Panc1 (cell line): ENCODE measurements at regions not wholly inside any gene's neighbourhood (a gene's known extent, or its start where the extent isn't known, plus 50 kb on each side); places are given as distances from the start of the nearest gene placed in this dataset.

Experiments
- ATAC-seq: fragments of 200-7000 bp; cut with Tn5 transposase; 2 replicates; pipeline ENCODE4 v1.9.1; 2020; ENCODE audit warnings: mild to moderate bottlenecking, moderate library complexity
- BruUV-seq: library from RNA; stranded (reverse); fragments of 400-500 nt; replicated peaks from 2 replicates; lab custom pipeline; 2021; lab: Mats Ljungman, UMichigan
- CTCF ChIA-PET: fragments of 300-600 bp; sonication (Branson Sonifier 250); formaldehyde crosslinking; loops from one replicate; lab custom pipeline; 2022; ENCODE audit warnings: antibody characterized with exemption; lab: Charles Lee
- POLR2A ChIA-PET: fragments of 300-600 bp; sonication (Branson Sonifier 250); formaldehyde crosslinking; loops from one replicate; lab custom pipeline; 2022; ENCODE audit warnings: antibody characterized with exemption; lab: Charles Lee
- DNase-seq: peaks from one replicate; pipeline ENCODE4 v3.0.0-alpha.2; 2010; ENCODE audit warnings: low read depth, low spot score
- H3K27ac ChIP-seq: 2 replicates; pipeline ENCODE4 v1.5.1; 2011; ENCODE audit warnings: mild to moderate bottlenecking, low read length, inconsistent platforms
- H3K27me3 ChIP-seq: fragments of 200-500 bp; sonication (Bioruptor generic); 2 replicates; pipeline ENCODE4 v1.6.0; 2014; ENCODE audit warnings: low read length, inconsistent platforms; ENCODE audit not compliant: control insufficient read depth, insufficient read depth
- H3K36me3 ChIP-seq: fragments of 200-500 bp; sonication (Bioruptor generic); 2 replicates; pipeline ENCODE4 v1.5.1; 2014; ENCODE audit warnings: inconsistent platforms, mild to moderate bottlenecking, low read length, moderate library complexity; ENCODE audit not compliant: control insufficient read depth, insufficient read depth
- H3K4me1 ChIP-seq: 2 replicates; pipeline ENCODE4 v1.5.1; 2011; ENCODE audit warnings: inconsistent platforms, mild to moderate bottlenecking, low read length, moderate library complexity; ENCODE audit not compliant: control insufficient read depth, insufficient read depth
- H3K4me3 ChIP-seq, 2 experiments: 2 replicates each; pipeline ENCODE4 v1.5.1; 2011 to 2012; ENCODE audit warnings: low read depth in 2 of 2, low read length in 2 of 2, mild to moderate bottlenecking in 2 of 2, inconsistent platforms in 1 of 2, moderate library complexity in 1 of 2
- H3K9me3 ChIP-seq: fragments of 200-500 bp; sonication (Bioruptor generic); 2 replicates; pipeline ENCODE4 v1.5.1; 2014; ENCODE audit warnings: low read depth, mild to moderate bottlenecking, inconsistent platforms, low read length, moderate library complexity; ENCODE audit not compliant: control insufficient read depth, insufficient read depth
- POLR2AphosphoS5 ChIP-seq: IDR thresholded peaks from 2 replicates; pipeline ENCODE4 v1.6.1; 2012; ENCODE audit warnings: mild to moderate bottlenecking, low read depth, low read length, moderate library complexity
- SIN3A ChIP-seq: IDR thresholded peaks from 2 replicates; pipeline ENCODE4 v1.6.1; 2012; ENCODE audit warnings: low read depth, mild to moderate bottlenecking, low read length, moderate library complexity, borderline replicate concordance; ENCODE audit not compliant: insufficient read depth
- TCF7L2 ChIP-seq: IDR thresholded peaks from 2 replicates; pipeline ENCODE4 v1.6.1; 2011; ENCODE audit warnings: mild to moderate bottlenecking, low read depth, low read length, inconsistent platforms
- in situ Hi-C: cut with HindIII; loops from 2 replicates; pipeline ENCODE4 v1.10.0; 2016; ENCODE audit warnings: low sequenced_read_pairs, low pct_unique_long_range_greater_than_20kb
- intact Hi-C: fragments of 100-400 bp; cut with micrococcal nuclease; formaldehyde crosslinking; loops from one replicate; pipeline ENCODE4 v1.10.0; 2022; ENCODE audit not compliant: unreplicated experiment
- TF ChIP-seq, protein P1 (sequence below): fragments of 450-650 bp; IDR thresholded peaks from 2 replicates; pipeline ENCODE4 v1.5.1; 2017; ENCODE audit warnings: mild to moderate bottlenecking
- TF ChIP-seq, protein P2 (sequence below), 2 experiments: IDR thresholded peaks; 2 replicates each; pipeline ENCODE4 v1.6.1; 2011 to 2012; ENCODE audit warnings: low read depth in 2 of 2, control low read depth in 1 of 2, low read length in 1 of 2, mild to moderate bottlenecking in 1 of 2, moderate library complexity in 1 of 2; ENCODE audit not compliant: insufficient read depth in 1 of 2

DNA sequence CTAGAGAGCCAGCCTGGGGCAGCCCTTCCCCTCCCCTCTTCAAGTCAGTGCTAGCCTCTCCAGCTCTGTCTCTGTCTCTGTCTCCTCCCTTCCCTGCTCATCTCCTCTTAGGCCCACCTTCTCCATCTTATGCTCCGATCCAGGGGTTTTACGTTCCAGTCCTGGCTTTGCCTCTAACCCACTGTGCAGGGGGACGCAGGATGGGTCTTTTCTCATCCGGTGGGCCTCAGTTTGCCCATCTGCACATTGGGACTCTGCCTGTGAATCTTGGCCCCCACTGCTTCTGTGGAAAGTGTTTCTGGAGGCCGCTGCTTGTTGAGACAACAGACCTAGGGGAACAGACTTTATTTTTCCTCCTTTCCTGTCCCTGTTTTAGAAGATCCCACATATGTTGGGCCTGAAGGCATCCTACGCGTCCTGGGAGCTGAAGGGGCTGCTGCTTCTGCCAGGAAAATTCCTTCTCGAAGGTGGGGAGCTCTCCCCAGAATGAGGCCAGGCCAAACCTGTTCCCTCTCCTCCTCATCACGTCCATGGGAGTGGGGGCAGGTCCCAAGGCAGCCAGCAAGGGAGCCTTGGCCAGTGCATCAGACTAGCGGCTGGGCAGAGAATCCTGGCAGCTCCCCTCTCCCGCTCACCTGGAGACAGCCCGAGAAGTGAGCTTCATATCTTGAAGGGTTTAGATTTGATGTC lies 99.5 kb upstream of the CSF3R start:
- in situ Hi-C loops, result no loop called here
- no TSS peak for BruUV-seq
- Histone ChIP-seq H3K4me1 (no peaks in the 10 kb centered on the region; the same call in 1 of the 2 replicates), H3K9me3 (no peaks in the 10 kb centered on the region), H3K36me3 (no peaks in the 10 kb centered on the region), H3K27ac (no peak overlapping the region), H3K27me3 (no peaks in the 10 kb centered on the region; the same call in 1 of the 2 replicates), H3K4me3 (no peak overlapping the region)
- DNase-seq (no peak), ATAC-seq (no peak)
- intact Hi-C loops, result no loop called here
- POLR2A ChIA-PET, result no interaction called here
- CTCF ChIA-PET, result no interaction called here
- TF ChIP-seq POLR2AphosphoS5 (no peak), TCF7L2 (no peak), SIN3A (no peak)
- TF ChIP-seq, protein P1, sequence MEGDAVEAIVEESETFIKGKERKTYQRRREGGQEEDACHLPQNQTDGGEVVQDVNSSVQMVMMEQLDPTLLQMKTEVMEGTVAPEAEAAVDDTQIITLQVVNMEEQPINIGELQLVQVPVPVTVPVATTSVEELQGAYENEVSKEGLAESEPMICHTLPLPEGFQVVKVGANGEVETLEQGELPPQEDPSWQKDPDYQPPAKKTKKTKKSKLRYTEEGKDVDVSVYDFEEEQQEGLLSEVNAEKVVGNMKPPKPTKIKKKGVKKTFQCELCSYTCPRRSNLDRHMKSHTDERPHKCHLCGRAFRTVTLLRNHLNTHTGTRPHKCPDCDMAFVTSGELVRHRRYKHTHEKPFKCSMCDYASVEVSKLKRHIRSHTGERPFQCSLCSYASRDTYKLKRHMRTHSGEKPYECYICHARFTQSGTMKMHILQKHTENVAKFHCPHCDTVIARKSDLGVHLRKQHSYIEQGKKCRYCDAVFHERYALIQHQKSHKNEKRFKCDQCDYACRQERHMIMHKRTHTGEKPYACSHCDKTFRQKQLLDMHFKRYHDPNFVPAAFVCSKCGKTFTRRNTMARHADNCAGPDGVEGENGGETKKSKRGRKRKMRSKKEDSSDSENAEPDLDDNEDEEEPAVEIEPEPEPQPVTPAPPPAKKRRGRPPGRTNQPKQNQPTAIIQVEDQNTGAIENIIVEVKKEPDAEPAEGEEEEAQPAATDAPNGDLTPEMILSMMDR, result no peak
- TF ChIP-seq, protein P2, sequence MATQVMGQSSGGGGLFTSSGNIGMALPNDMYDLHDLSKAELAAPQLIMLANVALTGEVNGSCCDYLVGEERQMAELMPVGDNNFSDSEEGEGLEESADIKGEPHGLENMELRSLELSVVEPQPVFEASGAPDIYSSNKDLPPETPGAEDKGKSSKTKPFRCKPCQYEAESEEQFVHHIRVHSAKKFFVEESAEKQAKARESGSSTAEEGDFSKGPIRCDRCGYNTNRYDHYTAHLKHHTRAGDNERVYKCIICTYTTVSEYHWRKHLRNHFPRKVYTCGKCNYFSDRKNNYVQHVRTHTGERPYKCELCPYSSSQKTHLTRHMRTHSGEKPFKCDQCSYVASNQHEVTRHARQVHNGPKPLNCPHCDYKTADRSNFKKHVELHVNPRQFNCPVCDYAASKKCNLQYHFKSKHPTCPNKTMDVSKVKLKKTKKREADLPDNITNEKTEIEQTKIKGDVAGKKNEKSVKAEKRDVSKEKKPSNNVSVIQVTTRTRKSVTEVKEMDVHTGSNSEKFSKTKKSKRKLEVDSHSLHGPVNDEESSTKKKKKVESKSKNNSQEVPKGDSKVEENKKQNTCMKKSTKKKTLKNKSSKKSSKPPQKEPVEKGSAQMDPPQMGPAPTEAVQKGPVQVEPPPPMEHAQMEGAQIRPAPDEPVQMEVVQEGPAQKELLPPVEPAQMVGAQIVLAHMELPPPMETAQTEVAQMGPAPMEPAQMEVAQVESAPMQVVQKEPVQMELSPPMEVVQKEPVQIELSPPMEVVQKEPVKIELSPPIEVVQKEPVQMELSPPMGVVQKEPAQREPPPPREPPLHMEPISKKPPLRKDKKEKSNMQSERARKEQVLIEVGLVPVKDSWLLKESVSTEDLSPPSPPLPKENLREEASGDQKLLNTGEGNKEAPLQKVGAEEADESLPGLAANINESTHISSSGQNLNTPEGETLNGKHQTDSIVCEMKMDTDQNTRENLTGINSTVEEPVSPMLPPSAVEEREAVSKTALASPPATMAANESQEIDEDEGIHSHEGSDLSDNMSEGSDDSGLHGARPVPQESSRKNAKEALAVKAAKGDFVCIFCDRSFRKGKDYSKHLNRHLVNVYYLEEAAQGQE (IDR thresholded peaks at IDR 0.05; ENCODE audit: insufficient read depth in 1 of 2, low read depth in 2 of 2, low read length in 1 of 2), result no peak

DNA sequence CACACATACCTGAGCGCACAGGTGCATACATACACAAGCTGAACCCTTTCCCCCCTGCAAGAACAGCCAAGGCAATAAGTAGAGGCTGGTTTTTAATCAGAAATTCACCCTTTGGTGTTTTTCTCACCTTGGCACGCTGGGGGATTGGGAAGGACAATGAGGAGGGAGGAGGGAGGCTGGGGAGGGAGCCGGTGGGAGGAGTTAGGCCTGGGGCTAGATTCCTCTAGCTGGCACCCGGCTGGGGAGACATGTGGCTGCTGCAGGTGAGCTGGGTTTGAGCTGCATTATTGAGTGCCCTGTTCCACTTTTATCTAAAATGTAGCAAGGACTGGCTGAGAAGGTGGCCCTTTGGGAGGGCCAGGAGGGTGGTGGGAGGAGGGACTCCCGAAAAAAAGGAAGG lies 97.8 kb upstream of the CSF3R start:
- TF ChIP-seq POLR2AphosphoS5 (no peak), SIN3A (no peak)
- CTCF ChIA-PET, result no interaction called here
- intact Hi-C loops, result no loop called here
- Histone ChIP-seq H3K27ac (no peak overlapping the region), H3K4me1 (no peaks in the 10 kb centered on the region; the same call in 1 of the 2 replicates), H3K9me3 (no peaks in the 10 kb centered on the region), H3K4me3 (no peak overlapping the region), H3K27me3 (no peaks in the 10 kb centered on the region; the same call in 1 of the 2 replicates), H3K36me3 (no peaks in the 10 kb centered on the region)
- no TSS peak for BruUV-seq
- no peak for ATAC-seq
- in situ Hi-C loops, result no loop called here
- POLR2A ChIA-PET, result no interaction called here
- no peak for DNase-seq

DNA sequence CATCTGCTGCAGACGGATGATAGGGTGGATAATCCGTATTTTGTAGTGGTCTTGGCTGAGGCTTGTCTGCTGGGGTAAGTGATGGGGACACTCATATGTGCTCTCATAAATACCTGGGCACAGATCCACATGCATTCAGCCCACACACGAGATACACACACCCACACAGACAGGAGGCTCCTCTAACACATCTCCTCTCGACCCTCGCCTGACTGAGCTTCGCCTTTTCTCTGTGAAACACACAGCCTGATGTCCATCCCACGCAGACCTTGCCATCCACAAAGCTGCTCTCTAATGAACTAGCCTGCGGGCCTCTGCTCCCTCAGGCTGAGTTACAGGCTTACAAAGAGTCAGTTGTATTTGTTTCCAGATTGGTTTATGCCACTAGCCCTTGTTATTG lies 96.3 kb upstream of the CSF3R start:
- no peak overlapping the region for H3K4me3 ChIP-seq
- TF ChIP-seq POLR2AphosphoS5, result no peak
- TF ChIP-seq, protein P1, result no peak
- TF ChIP-seq, protein P2 (IDR thresholded peaks at IDR 0.05; ENCODE audit: insufficient read depth in 1 of 2, low read depth in 2 of 2, low read length in 1 of 2), result no peak
- ChIA-PET POLR2A (interaction anchor here (0.7 kb wide), 1 partner anchor 1751 kb away, joined by 7 read pairs; no protein-coding TSS in a partner anchor), CTCF (no interaction called here)
- H3K27me3 ChIP-seq, result no peaks in the 10 kb centered on the region; the same call in 1 of the 2 replicates
- H3K9me3 ChIP-seq, result no peaks in the 10 kb centered on the region
- no peak for ATAC-seq
- no peak for DNase-seq
- H3K36me3 ChIP-seq, result no peaks in the 10 kb centered on the region
- intact Hi-C loops, result loop anchor here (5.0 kb wide), 1 partner anchor 853 kb away; no protein-coding TSS in a partner anchor
- no TSS peak for BruUV-seq
- in situ Hi-C loops, result no loop called here
- H3K4me1 ChIP-seq, result no peaks in the 10 kb centered on the region
- H3K27ac ChIP-seq, result no peak overlapping the region
